ENCODE measurements at regions not wholly inside any gene's neighbourhood (a gene's known extent, or its start where the extent isn't known, plus 50 kb on each side); places are given as distances from the start of the nearest gene placed in this dataset.

- H3K27me3 Mint-ChIP-seq = no peaks in the 10 kb centered on the region
- no peak for DNase-seq
- no peak overlapping the region for H3K4me3 Mint-ChIP-seq
- H3K27ac Mint-ChIP-seq = no peak overlapping the region
- H3K36me3 Mint-ChIP-seq (ENCODE audit: insufficient read depth) = no peaks in the 10 kb centered on the region
- ATAC-seq (replicated peaks) = no peak
- H3K4me1 Mint-ChIP-seq (ENCODE audit: low read depth in 2 of 2) = no peaks in the 10 kb centered on the region
- H3K9me3 Mint-ChIP-seq = peaks cover 0 to 4% of the 10 kb centered on the region in 2 donors
These were observed 356.4 kb upstream of the GYPC start for GRCh38 chr2:126299469-126299976.

- Mint-ChIP-seq H3K9me3 (peaks cover 0 to 4% of the 10 kb centered on the region in 2 donors), H3K4me1 (ENCODE audit: low read depth in 2 of 2) (no peaks in the 10 kb centered on the region), H3K4me3 (no peak overlapping the region), H3K27me3 (no peaks in the 10 kb centered on the region), H3K36me3 (ENCODE audit: insufficient read depth) (no peaks in the 10 kb centered on the region), H3K27ac (no peak overlapping the region)
- DNase-seq = no peak
- ATAC-seq (replicated peaks) = no peak
These were observed 355.6 kb upstream of the GYPC start for GRCh38 chr2:126300348-126300747.

GRCh38 chr2:126302043-126302442 lies 353.9 kb upstream of the GYPC start:
- Mint-ChIP-seq H3K27me3 (no peaks in the 10 kb centered on the region), H3K36me3 (ENCODE audit: insufficient read depth) (no peaks in the 10 kb centered on the region), H3K27ac (no peak overlapping the region), H3K4me1 (ENCODE audit: low read depth in 2 of 2) (no peaks in the 10 kb centered on the region), H3K4me3 (no peak overlapping the region), H3K9me3 (peaks cover 0 to 7% of the 10 kb centered on the region in 2 donors)
- DNase-seq (no peak), ATAC-seq (replicated peaks) (no peak)

GRCh38 chr2:126303113-126303512 lies 352.8 kb upstream of the GYPC start:
- no peak for ATAC-seq (replicated peaks)
- Mint-ChIP-seq H3K9me3 (peaks cover 0 to 7% of the 10 kb centered on the region in 2 donors), H3K4me1 (ENCODE audit: low read depth in 2 of 2) (no peaks in the 10 kb centered on the region), H3K4me3 (no peak overlapping the region), H3K36me3 (ENCODE audit: insufficient read depth) (no peaks in the 10 kb centered on the region), H3K27me3 (peaks cover 0 to 2% of the 10 kb centered on the region in 2 donors), H3K27ac (no peak overlapping the region)
- no peak for DNase-seq

GRCh38 chr2:126304154-126304553 lies 351.8 kb upstream of the GYPC start:
- no peak overlapping the region for H3K4me3 Mint-ChIP-seq
- H3K27me3 Mint-ChIP-seq = peaks cover 0 to 6% of the 10 kb centered on the region in 2 donors
- ATAC-seq (replicated peaks) (no peak), DNase-seq (no peak)
- no peak overlapping the region for H3K27ac Mint-ChIP-seq
- H3K4me1 Mint-ChIP-seq (ENCODE audit: low read depth in 2 of 2) = no peaks in the 10 kb centered on the region
- H3K36me3 Mint-ChIP-seq (ENCODE audit: insufficient read depth) = no peaks in the 10 kb centered on the region
- H3K9me3 Mint-ChIP-seq = peaks cover 0 to 7% of the 10 kb centered on the region in 2 donors

GRCh38 chr2:126306539-126306938 lies 349.4 kb upstream of the GYPC start:
- Mint-ChIP-seq H3K4me3 (no peak overlapping the region), H3K27me3 (peaks cover 0 to 6% of the 10 kb centered on the region in 2 donors), H3K4me1 (ENCODE audit: low read depth in 2 of 2) (no peaks in the 10 kb centered on the region), H3K9me3 (peaks cover 0 to 7% of the 10 kb centered on the region in 2 donors), H3K36me3 (ENCODE audit: insufficient read depth) (no peaks in the 10 kb centered on the region), H3K27ac (no peak overlapping the region)
- DNase-seq (no peak), ATAC-seq (replicated peaks) (no peak)

GRCh38 chr2:126307740-126308139 lies 348.2 kb upstream of the GYPC start:
- H3K27ac Mint-ChIP-seq = no peak overlapping the region
- H3K36me3 Mint-ChIP-seq (ENCODE audit: insufficient read depth) = no peaks in the 10 kb centered on the region
- H3K4me1 Mint-ChIP-seq (ENCODE audit: low read depth in 2 of 2) = no peaks in the 10 kb centered on the region
- ATAC-seq (replicated peaks) (no peak), DNase-seq (no peak)
- H3K27me3 Mint-ChIP-seq = peaks cover 0 to 6% of the 10 kb centered on the region in 2 donors
- no peak overlapping the region for H3K4me3 Mint-ChIP-seq
- peaks cover 0 to 4% of the 10 kb centered on the region in 2 donors for H3K9me3 Mint-ChIP-seq

GRCh38 chr2:126309185-126309584 lies 346.8 kb upstream of the GYPC start:
- Mint-ChIP-seq H3K4me1 (ENCODE audit: low read depth in 2 of 2) (no peaks in the 10 kb centered on the region), H3K27me3 (peaks cover 0 to 6% of the 10 kb centered on the region in 2 donors), H3K36me3 (ENCODE audit: insufficient read depth) (no peaks in the 10 kb centered on the region), H3K4me3 (no peak overlapping the region), H3K9me3 (peaks cover 0 to 3% of the 10 kb centered on the region in 2 donors), H3K27ac (no peak overlapping the region)
- ATAC-seq (replicated peaks) (no peak), DNase-seq (no peak)

- no peaks in the 10 kb centered on the region for H3K4me1 Mint-ChIP-seq (ENCODE audit: low read depth in 2 of 2)
- H3K27ac Mint-ChIP-seq = no peak overlapping the region
- ATAC-seq (replicated peaks) = no peak
These were observed 343.4 kb upstream of the GYPC start for GRCh38 chr2:126312579-126312978.

GRCh38 chr2:126315828-126316227 lies 340.1 kb upstream of the GYPC start:
- H3K4me3 Mint-ChIP-seq = no peak overlapping the region
- no peak overlapping the region for H3K27ac Mint-ChIP-seq
- H3K4me1 Mint-ChIP-seq (ENCODE audit: low read depth in 2 of 2) = no peaks in the 10 kb centered on the region
- ATAC-seq (replicated peaks) (no peak), DNase-seq (no peak)
- H3K36me3 Mint-ChIP-seq (ENCODE audit: insufficient read depth) = no peaks in the 10 kb centered on the region
- H3K27me3 Mint-ChIP-seq = peaks cover 0 to 4% of the 10 kb centered on the region in 2 donors
- H3K9me3 Mint-ChIP-seq = peaks cover 0 to 5% of the 10 kb centered on the region in 2 donors

More at GRCh38 chr2:126312579-126312978, 343.4 kb upstream of the GYPC start:
- no peak overlapping the region for H3K4me3 Mint-ChIP-seq
- H3K9me3 Mint-ChIP-seq = peaks cover 0 to 4% of the 10 kb centered on the region in 2 donors
- H3K27me3 Mint-ChIP-seq = peaks cover 0 to 6% of the 10 kb centered on the region in 2 donors
- DNase-seq = no peak
- no peaks in the 10 kb centered on the region for H3K36me3 Mint-ChIP-seq (ENCODE audit: insufficient read depth)

- no peaks in the 10 kb centered on the region for H3K4me1 Mint-ChIP-seq (ENCODE audit: low read depth in 2 of 2)
- ATAC-seq (replicated peaks) (no peak), DNase-seq (no peak)
- H3K27ac Mint-ChIP-seq = no peak overlapping the region
- no peak overlapping the region for H3K4me3 Mint-ChIP-seq
- H3K27me3 Mint-ChIP-seq = peaks cover 0 to 4% of the 10 kb centered on the region in 2 donors
- no peaks in the 10 kb centered on the region for H3K36me3 Mint-ChIP-seq (ENCODE audit: insufficient read depth)
- H3K9me3 Mint-ChIP-seq = peaks cover 0 to 5% of the 10 kb centered on the region in 2 donors
These were observed 338.0 kb upstream of the GYPC start for GRCh38 chr2:126317790-126318431.

GRCh38 chr2:126322342-126322741 lies 333.6 kb upstream of the GYPC start:
- Mint-ChIP-seq H3K27ac (no peak overlapping the region), H3K9me3 (peaks cover 0 to 4% of the 10 kb centered on the region in 2 donors), H3K4me1 (ENCODE audit: low read depth in 2 of 2) (no peaks in the 10 kb centered on the region), H3K27me3 (peaks cover 0 to 4% of the 10 kb centered on the region in 2 donors), H3K4me3 (no peak overlapping the region), H3K36me3 (ENCODE audit: insufficient read depth) (no peaks in the 10 kb centered on the region)
- DNase-seq = no peak
- ATAC-seq (replicated peaks) = no peak

- Mint-ChIP-seq H3K27me3 (no peaks in the 10 kb centered on the region), H3K36me3 (ENCODE audit: insufficient read depth) (no peaks in the 10 kb centered on the region), H3K27ac (no peak overlapping the region), H3K4me3 (no peak overlapping the region), H3K4me1 (ENCODE audit: low read depth in 2 of 2) (no peaks in the 10 kb centered on the region), H3K9me3 (no peaks in the 10 kb centered on the region)
- DNase-seq = no peak
- no peak for ATAC-seq (replicated peaks)
These were observed 330.8 kb upstream of the GYPC start for GRCh38 chr2:126325202-126325601.

GRCh38 chr2:126329173-126329572 lies 326.8 kb upstream of the GYPC start:
- DNase-seq (no peak), ATAC-seq (replicated peaks) (no peak)
- no peaks in the 10 kb centered on the region for H3K27me3 Mint-ChIP-seq
- no peaks in the 10 kb centered on the region for H3K9me3 Mint-ChIP-seq
- no peak overlapping the region for H3K27ac Mint-ChIP-seq
- H3K4me1 Mint-ChIP-seq (ENCODE audit: low read depth in 2 of 2) = no peaks in the 10 kb centered on the region
- H3K4me3 Mint-ChIP-seq = no peak overlapping the region
- no peaks in the 10 kb centered on the region for H3K36me3 Mint-ChIP-seq (ENCODE audit: insufficient read depth)

Measured in effector memory CD8-positive, alpha-beta T cell (primary cell).